Globus pallidus (tissue), 1 donor: ENCODE measurements at regions not wholly inside any gene's neighbourhood (a gene's known extent, or its start where the extent isn't known, plus 50 kb on each side); places are given as distances from the start of the nearest gene placed in this dataset.

Experiments used
- DNase-seq: peaks from one replicate; pipeline ENCODE4 v3.0.0-alpha.2; 2015; ENCODE audit warnings: low spot score

GRCh38 chr9:103913899-103914298 is 180.2 kb upstream of the SMC2 start:
- no peak for DNase-seq

- no peak for DNase-seq
These were observed 174.4 kb upstream of the SMC2 start for GRCh38 chr9:103919605-103920209.

GRCh38 chr9:103928442-103928841 is 165.7 kb upstream of the SMC2 start:
- peak; percentile 5 for DNase-seq

- DNase-seq = no peak
These were observed 153.0 kb upstream of the SMC2 start for GRCh38 chr9:103941104-103941503.

GRCh38 chr9:103942200-103942599 is 151.9 kb upstream of the SMC2 start:
- no peak for DNase-seq

GRCh38 chr9:103942651-103943050 is 151.5 kb upstream of the SMC2 start:
- no peak for DNase-seq

- DNase-seq = no peak
These were observed 145.0 kb upstream of the SMC2 start for GRCh38 chr9:103949096-103949495.

GRCh38 chr9:103977163-103977562 is 116.9 kb upstream of the SMC2 start:
- DNase-seq = no peak

- no peak for DNase-seq
These were observed 115.7 kb upstream of the SMC2 start for GRCh38 chr9:103978396-103978795.

- no peak for DNase-seq
These were observed 112.2 kb upstream of the SMC2 start for GRCh38 chr9:103981912-103982311.

- no peak for DNase-seq
These were observed 109.0 kb upstream of the SMC2 start for GRCh38 chr9:103985077-103985476.

- no peak for DNase-seq
These were observed 105.3 kb upstream of the SMC2 start for GRCh38 chr9:103988821-103989220.

- no peak for DNase-seq
These were observed 103.8 kb upstream of the SMC2 start for GRCh38 chr9:103990311-103990710.

GRCh38 chr9:103991001-103991400 is 103.1 kb upstream of the SMC2 start:
- DNase-seq = no peak

- no peak for DNase-seq
These were observed 102.4 kb upstream of the SMC2 start for GRCh38 chr9:103991698-103992097.

- DNase-seq = no peak
These were observed 101.0 kb upstream of the SMC2 start for GRCh38 chr9:103992938-103993579.

GRCh38 chr9:103997856-103998370 is 96.2 kb upstream of the SMC2 start:
- no peak for DNase-seq

GRCh38 chr9:103999375-104000062 is 94.6 kb upstream of the SMC2 start:
- no peak for DNase-seq

GRCh38 chr9:104009826-104010225 is 84.3 kb upstream of the SMC2 start:
- DNase-seq = no peak

- no peak for DNase-seq
These were observed 72.0 kb upstream of the SMC2 start for GRCh38 chr9:104022083-104022482.

- no peak for DNase-seq
These were observed 69.0 kb upstream of the SMC2 start for GRCh38 chr9:104025104-104025503.

GRCh38 chr9:104025945-104026344 is 68.2 kb upstream of the SMC2 start:
- no peak for DNase-seq

GRCh38 chr9:104027295-104027694 is 66.8 kb upstream of the SMC2 start:
- no peak for DNase-seq
